Ovary (tissue), 3 donors: ENCODE measurements at regions not wholly inside any gene's neighbourhood (a gene's known extent, or its start where the extent isn't known, plus 50 kb on each side); places are given as distances from the start of the nearest gene placed in this dataset.
"Not testable (repeated sequence)": the region's sequence is repeated elsewhere in the genome, so short reads cannot be mapped to it uniquely, and the experiment has no call there.

Experiments used
- CTCF ChIP-seq, 3 donors: fragments of 450-650 bp in 2 of 3; fragments of 200-600 bp in 1 of 3; IDR thresholded peaks; one replicate each; pipeline versions ENCODE4 v1.5.1 to v1.8.0; 2016 to 2022; ENCODE audit warnings: antibody characterized with exemption in 3 of 3, mild to moderate bottlenecking in 1 of 3
- POLR2A ChIP-seq: fragments of 450-650 bp; IDR thresholded peaks from one replicate; pipeline ENCODE4 v1.6.1; 2017; ENCODE audit warnings: antibody characterized with exemption, mild to moderate bottlenecking, moderate library complexity
- donor health status: DM: no; HTN: no; CAD: no.

DNA sequence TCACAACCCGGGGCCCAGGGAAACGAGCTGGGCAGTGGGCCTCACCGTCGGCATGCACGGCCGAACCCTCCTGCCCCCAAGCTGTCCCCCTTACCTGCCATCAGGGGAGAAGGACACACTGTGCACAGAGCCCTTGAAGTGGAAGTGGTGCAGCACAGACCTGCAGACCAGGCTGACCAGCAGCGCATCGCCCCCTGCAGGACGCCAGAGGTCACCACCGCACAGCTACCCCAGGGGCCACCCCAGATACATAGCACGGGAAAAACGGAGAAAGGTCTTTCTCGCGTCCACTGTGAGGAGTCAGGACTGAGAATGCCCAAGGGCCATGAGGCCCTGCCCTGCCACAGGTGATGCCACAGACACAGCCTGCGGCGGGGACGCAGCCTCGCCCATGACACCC lies 5373.7 kb upstream of the TPTE start:
- TF ChIP-seq POLR2A; CTCF (IDR thresholded peaks at IDR 0.05): not testable (repeated sequence)
